Right atrium auricular region (tissue), 2 donors: ENCODE measurements at regions not wholly inside any gene's neighbourhood (a gene's known extent, or its start where the extent isn't known, plus 50 kb on each side); places are given as distances from the start of the nearest gene placed in this dataset.

Experiments
- DNase-seq: peaks from one replicate; pipeline ENCODE4 v3.0.0-alpha.2; 2019; ENCODE audit warnings: low spot score
- H3K27ac ChIP-seq, 2 donors: fragments of 200-600 bp; sonication (generic); 1 replicate in 1 of 2; 2 replicates in 1 of 2; pipeline ENCODE4 v1.5.1; 2016 to 2019
- H3K27me3 ChIP-seq, 2 donors: fragments of 200-600 bp; sonication (generic); one replicate each; pipeline versions ENCODE4 v1.5.1 to v1.6.0; 2017 to 2019
- H3K36me3 ChIP-seq: fragments of 200-600 bp; sonication (generic); one replicate; pipeline ENCODE4 v1.5.1; 2016
- H3K4me1 ChIP-seq, 2 donors: fragments of 200-600 bp; sonication (generic); one replicate each; pipeline versions ENCODE4 v1.5.1 to v1.6.0; 2017 to 2019
- H3K4me3 ChIP-seq, 2 donors: fragments of 200-600 bp; sonication (generic); 1 replicate in 1 of 2; 2 replicates in 1 of 2; pipeline ENCODE4 v1.5.1; 2017 to 2019; ENCODE audit warnings: mild to moderate bottlenecking in 1 of 2, moderate library complexity in 1 of 2
- H3K9me3 ChIP-seq, 2 donors: fragments of 200-600 bp; sonication (generic); one replicate each; pipeline ENCODE4 v1.5.1; 2019
- CTCF ChIP-seq, 2 donors: fragments of 200-600 bp; sonication (generic); IDR thresholded peaks; one replicate each; pipeline ENCODE4 v1.5.1; 2019; ENCODE audit warnings: antibody characterized with exemption in 2 of 2

- H3K4me1 ChIP-seq = no peaks in the 10 kb centered on the region
- DNase-seq = no peak
- no peaks in the 10 kb centered on the region for H3K27me3 ChIP-seq
- H3K9me3 ChIP-seq = no peaks in the 10 kb centered on the region
- H3K27ac ChIP-seq = no peak overlapping the region
- no peak for TF ChIP-seq CTCF (IDR thresholded peaks at IDR 0.05)
- H3K4me3 ChIP-seq = no peak overlapping the region
- no peaks in the 10 kb centered on the region for H3K36me3 ChIP-seq
Measured at GRCh38 chr2:128521482-128521881, 202.8 kb upstream of the HS6ST1 start.

- Histone ChIP-seq H3K27ac (no peak overlapping the region), H3K4me3 (no peak overlapping the region), H3K9me3 (no peaks in the 10 kb centered on the region), H3K36me3 (no peaks in the 10 kb centered on the region), H3K27me3 (no peaks in the 10 kb centered on the region), H3K4me1 (no peaks in the 10 kb centered on the region)
- DNase-seq = no peak
- no peak for TF ChIP-seq CTCF (IDR thresholded peaks at IDR 0.05)
Measured at GRCh38 chr2:128522829-128523228, 204.2 kb upstream of the HS6ST1 start.

GRCh38 chr2:128523457-128523856 lies 204.8 kb upstream of the HS6ST1 start:
- TF ChIP-seq CTCF (IDR thresholded peaks at IDR 0.05) = no peak
- H3K27ac ChIP-seq = no peak overlapping the region
- H3K27me3 ChIP-seq = no peaks in the 10 kb centered on the region
- no peaks in the 10 kb centered on the region for H3K4me1 ChIP-seq
- DNase-seq = no peak
- no peak overlapping the region for H3K4me3 ChIP-seq
- no peaks in the 10 kb centered on the region for H3K9me3 ChIP-seq
- H3K36me3 ChIP-seq = no peaks in the 10 kb centered on the region

- no peaks in the 10 kb centered on the region for H3K9me3 ChIP-seq
- no peak overlapping the region for H3K27ac ChIP-seq
- no peaks in the 10 kb centered on the region for H3K27me3 ChIP-seq
- no peak overlapping the region for H3K4me3 ChIP-seq
- no peak for DNase-seq
- no peaks in the 10 kb centered on the region for H3K4me1 ChIP-seq
- no peaks in the 10 kb centered on the region for H3K36me3 ChIP-seq
- TF ChIP-seq CTCF (IDR thresholded peaks at IDR 0.05) = no peak
Measured at GRCh38 chr2:128524183-128524582, 205.5 kb upstream of the HS6ST1 start.

GRCh38 chr2:128525653-128526052 lies 207.0 kb upstream of the HS6ST1 start:
- Histone ChIP-seq H3K4me3 (no peak overlapping the region), H3K9me3 (no peaks in the 10 kb centered on the region), H3K36me3 (no peaks in the 10 kb centered on the region), H3K27me3 (no peaks in the 10 kb centered on the region), H3K27ac (no peak overlapping the region), H3K4me1 (no peaks in the 10 kb centered on the region)
- no peak for TF ChIP-seq CTCF (IDR thresholded peaks at IDR 0.05)
- DNase-seq = no peak

GRCh38 chr2:128526455-128526976 lies 207.8 kb upstream of the HS6ST1 start:
- no peak overlapping the region for H3K27ac ChIP-seq
- no peak for TF ChIP-seq CTCF (IDR thresholded peaks at IDR 0.05)
- no peak for DNase-seq
- no peaks in the 10 kb centered on the region for H3K27me3 ChIP-seq
- H3K4me1 ChIP-seq = no peaks in the 10 kb centered on the region
- H3K36me3 ChIP-seq = no peaks in the 10 kb centered on the region
- no peak overlapping the region for H3K4me3 ChIP-seq
- no peaks in the 10 kb centered on the region for H3K9me3 ChIP-seq
